ENCODE measurements at regions not wholly inside any gene's neighbourhood (a gene's known extent, or its start where the extent isn't known, plus 50 kb on each side); places are given as distances from the start of the nearest gene placed in this dataset.

DNA sequence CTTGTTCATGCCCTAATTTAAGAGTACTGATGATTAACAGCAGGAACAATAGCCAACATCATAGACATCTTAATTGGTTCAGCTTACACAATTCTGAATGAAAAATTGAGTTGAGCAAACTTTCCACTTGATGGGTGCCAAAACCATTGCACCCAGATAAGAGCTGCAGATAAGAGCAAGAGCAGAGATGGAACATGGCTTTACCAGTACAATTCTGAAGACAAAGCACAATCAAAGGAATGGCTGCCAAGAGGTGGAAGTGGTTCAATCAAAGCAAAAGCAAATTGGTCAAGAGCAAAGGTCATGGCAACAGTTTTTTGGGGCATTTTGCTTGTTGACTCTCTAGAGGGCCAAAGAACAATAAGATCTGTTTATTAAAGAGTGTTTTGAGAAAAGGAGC is 65.6 kb upstream of the ATP5MC3 start:
- TF ChIP-seq, protein P1, sequence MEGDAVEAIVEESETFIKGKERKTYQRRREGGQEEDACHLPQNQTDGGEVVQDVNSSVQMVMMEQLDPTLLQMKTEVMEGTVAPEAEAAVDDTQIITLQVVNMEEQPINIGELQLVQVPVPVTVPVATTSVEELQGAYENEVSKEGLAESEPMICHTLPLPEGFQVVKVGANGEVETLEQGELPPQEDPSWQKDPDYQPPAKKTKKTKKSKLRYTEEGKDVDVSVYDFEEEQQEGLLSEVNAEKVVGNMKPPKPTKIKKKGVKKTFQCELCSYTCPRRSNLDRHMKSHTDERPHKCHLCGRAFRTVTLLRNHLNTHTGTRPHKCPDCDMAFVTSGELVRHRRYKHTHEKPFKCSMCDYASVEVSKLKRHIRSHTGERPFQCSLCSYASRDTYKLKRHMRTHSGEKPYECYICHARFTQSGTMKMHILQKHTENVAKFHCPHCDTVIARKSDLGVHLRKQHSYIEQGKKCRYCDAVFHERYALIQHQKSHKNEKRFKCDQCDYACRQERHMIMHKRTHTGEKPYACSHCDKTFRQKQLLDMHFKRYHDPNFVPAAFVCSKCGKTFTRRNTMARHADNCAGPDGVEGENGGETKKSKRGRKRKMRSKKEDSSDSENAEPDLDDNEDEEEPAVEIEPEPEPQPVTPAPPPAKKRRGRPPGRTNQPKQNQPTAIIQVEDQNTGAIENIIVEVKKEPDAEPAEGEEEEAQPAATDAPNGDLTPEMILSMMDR (IDR thresholded peaks at IDR 0.05; ENCODE audit: low read length), result no peak
- no peak for TF ChIP-seq EZH2 (IDR thresholded peaks at IDR 0.05; ENCODE audit: borderline replicate concordance, low read length)
